ENCODE measurements at regions not wholly inside any gene's neighbourhood (a gene's known extent, or its start where the extent isn't known, plus 50 kb on each side); places are given as distances from the start of the nearest gene placed in this dataset.

- ChIA-PET POLR2A (ENCODE audit: low non-redundant PET) (no interaction called here), CTCF (no interaction called here)
- no TSS peak for BruUV-seq (replicated peaks)
- H3K4me3 ChIP-seq (ENCODE audit: low read depth, low read length, poor library complexity, severe bottlenecking) = no peak overlapping the region
- no peak for TF ChIP-seq EZH2 (IDR thresholded peaks at IDR 0.05; ENCODE audit: borderline replicate concordance, low read depth, low read length, poor library complexity, severe bottlenecking)
- no peak for TF ChIP-seq CTCF (conservative IDR thresholded peaks at IDR 0.05; ENCODE audit: low read depth, low read length)
- no peaks in the 10 kb centered on the region for H3K4me1 ChIP-seq (ENCODE audit: insufficient read depth, low read length, poor library complexity, severe bottlenecking)
- no peak for DNase-seq (ENCODE audit: low spot score)
- intact Hi-C loops (cut with micrococcal nuclease; ENCODE audit: unreplicated experiment) = no loop called here
- no peaks in the 10 kb centered on the region for H3K9me3 ChIP-seq (ENCODE audit: low read depth, low read length, poor library complexity, severe bottlenecking)
- H3K27me3 ChIP-seq (replicated peaks; ENCODE audit: insufficient read depth, low read depth, low read length, poor library complexity) = no peaks in the 10 kb centered on the region
- no peaks in the 10 kb centered on the region for H3K36me3 ChIP-seq (ENCODE audit: insufficient read depth, low read length, poor library complexity, severe bottlenecking)
- H3K27ac ChIP-seq (ENCODE audit: low read depth, low read length, poor library complexity, severe bottlenecking) = no peak overlapping the region
Observed at GRCh38 chr6:137407816-137408215, 86.4 kb downstream of the OLIG3 start.

- no peaks in the 10 kb centered on the region for H3K27me3 ChIP-seq (replicated peaks; ENCODE audit: insufficient read depth, low read depth, low read length, poor library complexity)
- ChIA-PET CTCF (no interaction called here), POLR2A (ENCODE audit: low non-redundant PET) (no interaction called here)
- no peak overlapping the region for H3K27ac ChIP-seq (ENCODE audit: low read depth, low read length, poor library complexity, severe bottlenecking)
- no peaks in the 10 kb centered on the region for H3K36me3 ChIP-seq (ENCODE audit: insufficient read depth, low read length, poor library complexity, severe bottlenecking)
- no peaks in the 10 kb centered on the region for H3K4me1 ChIP-seq (ENCODE audit: insufficient read depth, low read length, poor library complexity, severe bottlenecking)
- no peak for DNase-seq (ENCODE audit: low spot score)
- intact Hi-C loops (cut with micrococcal nuclease; ENCODE audit: unreplicated experiment) = no loop called here
- TF ChIP-seq EZH2 (IDR thresholded peaks at IDR 0.05; ENCODE audit: borderline replicate concordance, low read depth, low read length, poor library complexity, severe bottlenecking) = no peak
- no peak for TF ChIP-seq CTCF (conservative IDR thresholded peaks at IDR 0.05; ENCODE audit: low read depth, low read length)
- H3K4me3 ChIP-seq (ENCODE audit: low read depth, low read length, poor library complexity, severe bottlenecking) = no peak overlapping the region
- no TSS peak for BruUV-seq (replicated peaks)
- no peaks in the 10 kb centered on the region for H3K9me3 ChIP-seq (ENCODE audit: low read depth, low read length, poor library complexity, severe bottlenecking)
Observed at GRCh38 chr6:137405806-137406205, 88.4 kb downstream of the OLIG3 start.

- H3K36me3 ChIP-seq (ENCODE audit: insufficient read depth, low read length, poor library complexity, severe bottlenecking) = no peaks in the 10 kb centered on the region
- no peak overlapping the region for H3K4me3 ChIP-seq (ENCODE audit: low read depth, low read length, poor library complexity, severe bottlenecking)
- H3K27me3 ChIP-seq (replicated peaks; ENCODE audit: insufficient read depth, low read depth, low read length, poor library complexity) = no peaks in the 10 kb centered on the region
- TF ChIP-seq EZH2 (IDR thresholded peaks at IDR 0.05; ENCODE audit: borderline replicate concordance, low read depth, low read length, poor library complexity, severe bottlenecking) (no peak), CTCF (conservative IDR thresholded peaks at IDR 0.05; ENCODE audit: low read depth, low read length) (no peak)
- intact Hi-C loops (cut with micrococcal nuclease; ENCODE audit: unreplicated experiment) = no loop called here
- no peaks in the 10 kb centered on the region for H3K4me1 ChIP-seq (ENCODE audit: insufficient read depth, low read length, poor library complexity, severe bottlenecking)
- no peak for DNase-seq (ENCODE audit: low spot score)
- ChIA-PET POLR2A (ENCODE audit: low non-redundant PET) (no interaction called here), CTCF (no interaction called here)
- no peak overlapping the region for H3K27ac ChIP-seq (ENCODE audit: low read depth, low read length, poor library complexity, severe bottlenecking)
- no TSS peak for BruUV-seq (replicated peaks)
- H3K9me3 ChIP-seq (ENCODE audit: low read depth, low read length, poor library complexity, severe bottlenecking) = no peaks in the 10 kb centered on the region
Observed at GRCh38 chr6:137403855-137404254, 90.3 kb downstream of the OLIG3 start.
